HG03460 (cell line): ENCODE measurements at regions not wholly inside any gene's neighbourhood (a gene's known extent, or its start where the extent isn't known, plus 50 kb on each side); places are given as distances from the start of the nearest gene placed in this dataset.

ENCODE experiments used
- ATAC-seq: cut with Tn5 transposase; IDR thresholded peaks from one replicate; pipeline ENCODE4 v1.9.1; 2021; ENCODE audit not compliant: unreplicated experiment

GRCh38 chr5:3654515-3654914 lies 58.9 kb downstream of the IRX1 start:
- ATAC-seq: no peak

GRCh38 chr5:3656803-3657202 lies 61.2 kb downstream of the IRX1 start:
- no peak for ATAC-seq

GRCh38 chr5:3657364-3658022 lies 61.9 kb downstream of the IRX1 start:
- no peak for ATAC-seq

- ATAC-seq: no peak
These were observed 63.3 kb downstream of the IRX1 start for GRCh38 chr5:3658929-3659328.

- no peak for ATAC-seq
These were observed 64.3 kb downstream of the IRX1 start for GRCh38 chr5:3659907-3660306.

- ATAC-seq: no peak
These were observed 65.0 kb downstream of the IRX1 start for GRCh38 chr5:3660630-3661029.

GRCh38 chr5:3661755-3662296 lies 66.2 kb downstream of the IRX1 start:
- no peak for ATAC-seq

- no peak for ATAC-seq
These were observed 66.7 kb downstream of the IRX1 start for GRCh38 chr5:3662344-3662743.

GRCh38 chr5:3671337-3671736 lies 75.7 kb downstream of the IRX1 start:
- no peak for ATAC-seq

- no peak for ATAC-seq
These were observed 83.2 kb downstream of the IRX1 start for GRCh38 chr5:3678801-3679200.

- no peak for ATAC-seq
These were observed 85.2 kb downstream of the IRX1 start for GRCh38 chr5:3680821-3681220.

GRCh38 chr5:3684118-3684517 lies 88.5 kb downstream of the IRX1 start:
- no peak for ATAC-seq

GRCh38 chr5:3684771-3685354 lies 89.2 kb downstream of the IRX1 start:
- ATAC-seq: no peak

- no peak for ATAC-seq
These were observed 99.2 kb downstream of the IRX1 start for GRCh38 chr5:3694819-3695218.

- ATAC-seq: no peak
These were observed 100.2 kb downstream of the IRX1 start for GRCh38 chr5:3695818-3696217.

GRCh38 chr5:3698412-3698811 lies 102.8 kb downstream of the IRX1 start:
- ATAC-seq: no peak

GRCh38 chr5:3701694-3702093 lies 106.1 kb downstream of the IRX1 start:
- ATAC-seq: no peak

- no peak for ATAC-seq
These were observed 109.0 kb downstream of the IRX1 start for GRCh38 chr5:3704661-3705060.

- no peak for ATAC-seq
These were observed 113.6 kb downstream of the IRX1 start for GRCh38 chr5:3709068-3709716.

- no peak for ATAC-seq
These were observed 114.2 kb downstream of the IRX1 start for GRCh38 chr5:3709717-3710348.

GRCh38 chr5:3715062-3715461 lies 119.4 kb downstream of the IRX1 start:
- ATAC-seq: no peak

GRCh38 chr5:3729631-3730030 lies 134.0 kb downstream of the IRX1 start:
- no peak for ATAC-seq
